Psoas muscle (tissue), 7 donors: ENCODE measurements at regions not wholly inside any gene's neighbourhood (a gene's known extent, or its start where the extent isn't known, plus 50 kb on each side); places are given as distances from the start of the nearest gene placed in this dataset.

ENCODE experiments used
- ATAC-seq, 4 donors: fragments of 200-7000 bp; cut with Tn5 transposase; one replicate each; pipeline ENCODE4 v1.9.1; 2020; ENCODE audit warnings: moderate library complexity in 3 of 4, mild to moderate bottlenecking in 2 of 4
- DNase-seq, 2 donors: peaks; one replicate each; pipeline ENCODE4 v3.0.0-alpha.2; 2020
- H3K27ac ChIP-seq: fragments of 200-600 bp; one replicate; pipeline ENCODE4 v1.8.0; 2022
- H3K27me3 ChIP-seq, 3 donors: fragments of 200-600 bp in 1 of 3; one replicate each; pipeline versions ENCODE4 v1.6.1 to v1.8.0; 2013 to 2022; ENCODE audit warnings: low read length in 2 of 3, mild to moderate bottlenecking in 2 of 3, moderate library complexity in 1 of 3; ENCODE audit not compliant: insufficient read depth in 3 of 3
- H3K36me3 ChIP-seq, 2 donors: fragments of 200-600 bp in 1 of 2; one replicate each; pipeline versions ENCODE4 v1.6.1 to v1.8.0; 2013 to 2022; ENCODE audit warnings: low read depth in 1 of 2, mild to moderate bottlenecking in 1 of 2, moderate library complexity in 1 of 2; ENCODE audit not compliant: insufficient read depth in 1 of 2
- H3K4me1 ChIP-seq: fragments of 200-600 bp; one replicate; pipeline ENCODE4 v1.8.0; 2022
- H3K4me3 ChIP-seq: fragments of 200-600 bp; one replicate; pipeline ENCODE4 v1.8.0; 2022; ENCODE audit warnings: mild to moderate bottlenecking
- H3K9me3 ChIP-seq: fragments of 200-600 bp; one replicate; pipeline ENCODE4 v1.8.0; 2022
- CTCF ChIP-seq: fragments of 200-600 bp; IDR thresholded peaks from one replicate; pipeline ENCODE4 v1.8.0; 2022; ENCODE audit warnings: antibody characterized with exemption
- WGBS, 3 donors: extraction: QIAGEN DNeasy Blood & Tissue Kit; methylation state at CpG; one replicate each; pipeline versions ENCODE4 v1.1.6 to v1.1.7; 2013; 5-methylcytosine and 5-hydroxymethylcytosine counted together
- intact Hi-C, 2 donors: fragments of 100-400 bp; cut with DNase I; formaldehyde crosslinking; loops; one replicate each; pipeline versions ENCODE4 v1.11.0 to v1.14.2; 2022
- donor health status: healthy with polysubstance abuse.
- donor health status: DM: no; HTN: no; CAD: no; lungs with moderate emphysema.
- donor health status: Bipolar disorder and iron deficiency.
- donor health status: healthy.
- donor health status: DM: yes; HTN: yes; CAD: no.
- donor health status: DM: no; HTN: no; CAD: no.
- donor health status: DM: yes; HTN: yes; CAD: no.

- no peak for TF ChIP-seq CTCF
- WGBS, 3 donors, result 57 to 66% (median 65%) methylated on average over 7 of the region's 7 CpGs
- H3K36me3 ChIP-seq, result no peaks in the 10 kb centered on the region
- ATAC-seq (no peak), DNase-seq (no peak)
- no peaks in the 10 kb centered on the region for H3K9me3 ChIP-seq
- no peak overlapping the region for H3K27ac ChIP-seq
- intact Hi-C loops, result no loop called here
- H3K4me3 ChIP-seq, result no peak overlapping the region
- H3K4me1 ChIP-seq, result no peaks in the 10 kb centered on the region
- no peaks in the 10 kb centered on the region for H3K27me3 ChIP-seq
Measured at GRCh38 chr18:77754475-77755044, 504.9 kb downstream of the GALR1 start.

DNA sequence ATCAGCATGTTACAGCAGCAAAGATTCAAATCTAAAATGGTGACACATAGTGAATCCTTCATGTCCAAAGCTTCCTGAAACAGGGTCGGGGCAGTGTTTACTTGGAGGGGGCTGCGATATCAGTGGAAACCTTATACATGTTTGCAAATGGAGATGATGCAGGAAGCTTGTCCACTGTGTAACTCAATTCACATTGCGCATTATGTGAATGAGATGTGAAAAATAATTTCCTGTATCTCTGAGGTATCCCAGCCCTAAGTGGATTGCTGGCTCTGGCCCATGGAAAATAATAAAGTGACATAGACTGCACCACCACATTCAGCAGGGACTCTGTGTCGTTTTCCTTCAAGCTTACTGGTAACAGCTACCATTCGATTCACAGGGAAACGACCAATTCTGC is 505.5 kb downstream of the GALR1 start:
- Histone ChIP-seq H3K4me3 (no peak overlapping the region), H3K36me3 (no peaks in the 10 kb centered on the region), H3K27me3 (no peaks in the 10 kb centered on the region), H3K9me3 (no peaks in the 10 kb centered on the region), H3K4me1 (no peaks in the 10 kb centered on the region), H3K27ac (no peak overlapping the region)
- intact Hi-C loops, result no loop called here
- WGBS, 3 donors, result 63 to 77% (median 74%) methylated on average over 6 of the region's 6 CpGs
- no peak for TF ChIP-seq CTCF
- no peak for ATAC-seq
- no peak for DNase-seq

DNA sequence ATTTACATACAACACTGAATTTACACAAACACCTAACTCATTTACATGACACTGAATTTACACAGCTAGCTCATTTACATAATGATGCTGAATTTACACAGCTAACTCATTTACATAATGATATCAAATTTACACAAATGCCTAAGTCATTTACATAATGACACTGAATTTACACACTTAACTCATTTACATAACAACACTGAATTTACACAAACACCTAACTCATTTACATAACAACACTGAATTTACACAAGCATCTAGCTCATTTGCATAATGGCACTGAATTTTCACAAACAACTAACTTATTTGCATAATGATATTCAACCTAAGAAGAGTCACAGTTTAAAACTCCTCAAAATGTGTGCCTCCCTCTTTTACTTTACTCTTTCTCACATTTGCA is 511.7 kb downstream of the GALR1 start:
- H3K27me3 ChIP-seq, result no peaks in the 10 kb centered on the region
- intact Hi-C loops, result no loop called here

GRCh38 chr18:77762014-77762413 is 512.4 kb downstream of the GALR1 start:
- intact Hi-C loops, result no loop called here
- H3K36me3 ChIP-seq, result no peaks in the 10 kb centered on the region
- H3K4me1 ChIP-seq, result no peaks in the 10 kb centered on the region
- no peaks in the 10 kb centered on the region for H3K9me3 ChIP-seq
- TF ChIP-seq CTCF, result no peak
- 60 to 75% (median 71%) methylated on average over 1 of the region's 1 CpG for WGBS, 3 donors
- ATAC-seq, result no peak
- no peaks in the 10 kb centered on the region for H3K27me3 ChIP-seq
- no peak for DNase-seq
- H3K27ac ChIP-seq, result no peak overlapping the region
- H3K4me3 ChIP-seq, result no peak overlapping the region

More for the DNA sequence above, 511.7 kb downstream of the GALR1 start:
- no peak overlapping the region for H3K27ac ChIP-seq
- no peaks in the 10 kb centered on the region for H3K4me1 ChIP-seq
- DNase-seq (no peak), ATAC-seq (no peak)
- no peaks in the 10 kb centered on the region for H3K36me3 ChIP-seq
- TF ChIP-seq CTCF, result no peak
- no peak overlapping the region for H3K4me3 ChIP-seq
- no peaks in the 10 kb centered on the region for H3K9me3 ChIP-seq

DNA sequence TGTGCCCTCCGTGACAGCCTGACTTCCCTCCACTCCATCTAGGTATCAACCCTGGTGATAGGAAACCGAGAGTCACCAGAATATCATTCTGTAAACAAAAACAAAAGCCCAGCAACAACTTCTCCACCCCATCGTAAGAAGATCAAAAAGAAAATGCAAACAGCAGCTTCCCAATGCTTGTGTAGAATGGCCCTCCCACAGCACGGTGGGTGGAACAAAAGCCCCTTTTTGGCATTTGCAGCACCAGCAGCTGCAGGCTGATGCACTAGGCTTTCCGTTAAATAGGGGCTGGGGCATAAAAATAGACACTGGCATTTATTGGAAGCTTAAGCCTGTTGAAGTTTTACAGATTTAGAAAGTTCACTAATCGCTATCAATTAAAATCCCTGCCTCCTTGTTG is 513.0 kb downstream of the GALR1 start:
- H3K27ac ChIP-seq, result no peak overlapping the region
- no peaks in the 10 kb centered on the region for H3K4me1 ChIP-seq
- H3K36me3 ChIP-seq, result no peaks in the 10 kb centered on the region
- no peak for ATAC-seq
- H3K4me3 ChIP-seq, result no peak overlapping the region
- H3K9me3 ChIP-seq, result no peaks in the 10 kb centered on the region
- no peak for TF ChIP-seq CTCF
- intact Hi-C loops, result no loop called here
- DNase-seq, result no peak
- H3K27me3 ChIP-seq, result no peaks in the 10 kb centered on the region
- WGBS, 3 donors, result 5 to 6% (median 6%) methylated on average over 6 of the region's 6 CpGs
